KMS-11 (cell line): ENCODE measurements at regions not wholly inside any gene's neighbourhood (a gene's known extent, or its start where the extent isn't known, plus 50 kb on each side); places are given as distances from the start of the nearest gene placed in this dataset.
"Not testable (repeated sequence)": the region's sequence is repeated elsewhere in the genome, so short reads cannot be mapped to it uniquely, and the experiment has no call there.

Source experiments
- H2AFZ ChIP-seq: fragments of 200-600 bp; sonication (generic); 2 replicates; pipeline ENCODE4 v1.6.1; 2016; ENCODE audit warnings: antibody characterized with exemption, mixed run types, low read depth
- H3K27ac ChIP-seq: fragments of 200-600 bp; sonication (generic); 2 replicates; pipeline ENCODE4 v1.6.1; 2016; ENCODE audit warnings: mild to moderate bottlenecking, mixed run types
- H3K27me3 ChIP-seq: fragments of 200-600 bp; sonication (generic); 2 replicates; pipeline ENCODE4 v1.6.1; 2017; ENCODE audit warnings: mild to moderate bottlenecking, low read depth, mixed run types, moderate library complexity; ENCODE audit not compliant: insufficient read depth
- H3K36me3 ChIP-seq: fragments of 200-600 bp; sonication (generic); 2 replicates; pipeline ENCODE4 v1.6.1; 2017; ENCODE audit warnings: mild to moderate bottlenecking, mixed run types; ENCODE audit not compliant: insufficient read depth
- H3K4me1 ChIP-seq: fragments of 200-600 bp; sonication (generic); 2 replicates; pipeline ENCODE4 v1.6.1; 2016; ENCODE audit warnings: mild to moderate bottlenecking, low read depth, mixed run types; ENCODE audit not compliant: poor library complexity, severe bottlenecking
- H3K4me2 ChIP-seq: fragments of 200-600 bp; sonication (generic); 2 replicates; pipeline ENCODE4 v1.7.0; 2016; ENCODE audit warnings: mild to moderate bottlenecking, mixed run types
- H3K4me3 ChIP-seq: fragments of 200-600 bp; sonication (generic); IDR thresholded peaks from 2 replicates; pipeline ENCODE4 v1.6.1; 2017; ENCODE audit warnings: low read depth, low read length, mixed read lengths; ENCODE audit not compliant: insufficient read depth
- H3K79me2 ChIP-seq: fragments of 200-600 bp; sonication (generic); 2 replicates; pipeline ENCODE4 v1.6.1; 2016; ENCODE audit warnings: low read depth, mixed run types; ENCODE audit not compliant: insufficient read depth
- H3K9ac ChIP-seq: fragments of 200-600 bp; sonication (generic); 2 replicates; pipeline ENCODE4 v1.6.1; 2016; ENCODE audit warnings: mild to moderate bottlenecking, mixed run types
- H4K20me1 ChIP-seq: fragments of 200-600 bp; sonication (generic); 2 replicates; pipeline ENCODE4 v1.6.1; 2016; ENCODE audit warnings: mild to moderate bottlenecking, mixed run types; ENCODE audit not compliant: insufficient read depth

- not testable (repeated sequence) for H3K4me1 ChIP-seq, H3K79me2 ChIP-seq, H3K4me3 ChIP-seq, H3K4me2 ChIP-seq, H4K20me1 ChIP-seq, H3K27me3 ChIP-seq, H2AFZ ChIP-seq, H3K27ac ChIP-seq, H3K36me3 ChIP-seq, H3K9ac ChIP-seq
Observed at GRCh38 chr13:111696121-111696520, 370.8 kb upstream of the SOX1 start.

- H3K4me1 ChIP-seq, H4K20me1 ChIP-seq, H3K27me3 ChIP-seq, H3K4me3 ChIP-seq, H3K36me3 ChIP-seq, H2AFZ ChIP-seq, H3K9ac ChIP-seq, H3K27ac ChIP-seq, H3K4me2 ChIP-seq, H3K79me2 ChIP-seq: not testable (repeated sequence)
Observed at GRCh38 chr13:111702059-111702458, 364.9 kb upstream of the SOX1 start.
